ENCODE measurements at regions not wholly inside any gene's neighbourhood (a gene's known extent, or its start where the extent isn't known, plus 50 kb on each side); places are given as distances from the start of the nearest gene placed in this dataset.

DNA sequence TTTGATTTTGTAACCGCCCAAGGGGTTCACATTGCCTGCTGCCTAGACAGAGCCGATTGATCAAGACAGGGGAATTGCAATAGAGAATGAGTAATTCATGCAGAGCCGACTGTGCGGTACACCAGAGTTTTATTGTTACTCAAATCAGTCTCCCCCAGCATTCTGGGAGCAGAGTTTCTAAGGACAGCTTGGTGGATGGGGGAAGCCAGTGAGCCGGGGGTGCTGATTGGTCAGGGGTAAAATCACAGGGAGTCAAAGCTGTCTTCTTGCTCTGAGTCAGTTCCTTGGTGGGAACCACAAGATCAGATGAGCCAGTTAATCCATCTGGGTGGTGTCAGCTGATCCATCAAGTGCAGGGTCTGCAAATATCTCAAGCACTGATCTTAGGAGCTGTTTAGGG is 60.0 kb upstream of the EZR start:
- DNase-seq (ENCODE audit: insufficient read length, low spot score) (no peak), FAIRE-seq (no peak)
- TF ChIP-seq, protein P1, sequence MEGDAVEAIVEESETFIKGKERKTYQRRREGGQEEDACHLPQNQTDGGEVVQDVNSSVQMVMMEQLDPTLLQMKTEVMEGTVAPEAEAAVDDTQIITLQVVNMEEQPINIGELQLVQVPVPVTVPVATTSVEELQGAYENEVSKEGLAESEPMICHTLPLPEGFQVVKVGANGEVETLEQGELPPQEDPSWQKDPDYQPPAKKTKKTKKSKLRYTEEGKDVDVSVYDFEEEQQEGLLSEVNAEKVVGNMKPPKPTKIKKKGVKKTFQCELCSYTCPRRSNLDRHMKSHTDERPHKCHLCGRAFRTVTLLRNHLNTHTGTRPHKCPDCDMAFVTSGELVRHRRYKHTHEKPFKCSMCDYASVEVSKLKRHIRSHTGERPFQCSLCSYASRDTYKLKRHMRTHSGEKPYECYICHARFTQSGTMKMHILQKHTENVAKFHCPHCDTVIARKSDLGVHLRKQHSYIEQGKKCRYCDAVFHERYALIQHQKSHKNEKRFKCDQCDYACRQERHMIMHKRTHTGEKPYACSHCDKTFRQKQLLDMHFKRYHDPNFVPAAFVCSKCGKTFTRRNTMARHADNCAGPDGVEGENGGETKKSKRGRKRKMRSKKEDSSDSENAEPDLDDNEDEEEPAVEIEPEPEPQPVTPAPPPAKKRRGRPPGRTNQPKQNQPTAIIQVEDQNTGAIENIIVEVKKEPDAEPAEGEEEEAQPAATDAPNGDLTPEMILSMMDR (IDR thresholded peaks at IDR 0.05; ENCODE audit: insufficient read depth, missing control alignments), result no peak

DNA sequence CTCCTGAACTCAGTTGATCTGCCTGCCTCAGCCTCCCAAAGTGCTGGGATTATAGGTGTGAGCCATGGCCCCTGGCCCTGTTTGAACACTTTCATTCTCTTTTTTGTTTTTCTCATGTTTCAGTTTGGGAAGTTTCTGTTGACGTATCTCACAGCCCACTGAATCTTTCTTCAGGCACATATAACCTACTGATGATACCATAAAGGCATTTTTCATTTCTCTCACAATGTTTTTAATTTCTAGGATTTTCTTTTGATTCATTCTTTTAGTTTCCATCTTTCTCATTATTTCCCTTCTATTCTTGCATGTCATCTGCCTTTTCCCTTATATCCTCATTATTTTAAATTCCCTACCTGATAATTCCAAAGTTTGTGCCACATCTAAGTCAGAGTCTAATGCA is 58.5 kb upstream of the EZR start:
- DNase-seq (ENCODE audit: insufficient read length, low spot score) (no peak), FAIRE-seq (no peak)
- TF ChIP-seq, protein P1 (IDR thresholded peaks at IDR 0.05; ENCODE audit: insufficient read depth, missing control alignments), result no peak

DNA sequence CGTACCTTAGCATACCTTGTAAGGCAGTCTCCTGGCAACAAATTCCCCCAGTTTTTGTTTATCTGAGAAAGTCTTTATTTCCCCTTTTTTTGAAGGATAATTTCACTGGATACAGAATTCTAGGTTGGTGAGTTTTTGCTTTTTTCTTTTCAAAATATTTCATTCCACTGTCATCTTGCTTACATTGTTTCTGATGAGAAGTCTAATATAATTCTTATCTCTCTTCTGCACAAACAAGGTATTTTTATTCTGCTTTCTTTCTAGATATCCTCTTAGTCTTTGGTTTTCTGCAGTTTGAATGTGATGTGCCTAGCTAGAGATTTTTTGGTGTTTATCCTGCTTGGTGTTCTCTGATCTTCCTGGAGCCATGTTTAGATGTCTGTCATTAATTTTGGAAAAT is 57.7 kb upstream of the EZR start:
- FAIRE-seq, result no peak
- no peak for DNase-seq (ENCODE audit: insufficient read length, low spot score)
- TF ChIP-seq, protein P1 (IDR thresholded peaks at IDR 0.05; ENCODE audit: insufficient read depth, missing control alignments), result no peak

DNA sequence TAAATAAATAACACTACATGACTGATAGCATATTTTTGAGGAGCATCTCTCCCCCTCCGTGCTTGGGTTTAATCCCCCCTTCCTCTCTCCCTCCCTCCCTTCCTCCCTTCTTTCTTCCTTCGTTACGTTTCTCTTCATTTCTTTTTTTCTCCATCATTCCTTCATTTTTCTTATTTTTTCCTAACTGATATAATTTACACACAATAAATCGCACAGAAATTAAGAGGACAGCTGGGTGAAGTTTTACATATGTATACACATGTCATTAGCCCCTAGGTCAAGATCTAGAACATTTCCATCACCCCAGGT is 51.4 kb upstream of the EZR start:
- FAIRE-seq (no peak), DNase-seq (ENCODE audit: insufficient read length, low spot score) (no peak)

DNA sequence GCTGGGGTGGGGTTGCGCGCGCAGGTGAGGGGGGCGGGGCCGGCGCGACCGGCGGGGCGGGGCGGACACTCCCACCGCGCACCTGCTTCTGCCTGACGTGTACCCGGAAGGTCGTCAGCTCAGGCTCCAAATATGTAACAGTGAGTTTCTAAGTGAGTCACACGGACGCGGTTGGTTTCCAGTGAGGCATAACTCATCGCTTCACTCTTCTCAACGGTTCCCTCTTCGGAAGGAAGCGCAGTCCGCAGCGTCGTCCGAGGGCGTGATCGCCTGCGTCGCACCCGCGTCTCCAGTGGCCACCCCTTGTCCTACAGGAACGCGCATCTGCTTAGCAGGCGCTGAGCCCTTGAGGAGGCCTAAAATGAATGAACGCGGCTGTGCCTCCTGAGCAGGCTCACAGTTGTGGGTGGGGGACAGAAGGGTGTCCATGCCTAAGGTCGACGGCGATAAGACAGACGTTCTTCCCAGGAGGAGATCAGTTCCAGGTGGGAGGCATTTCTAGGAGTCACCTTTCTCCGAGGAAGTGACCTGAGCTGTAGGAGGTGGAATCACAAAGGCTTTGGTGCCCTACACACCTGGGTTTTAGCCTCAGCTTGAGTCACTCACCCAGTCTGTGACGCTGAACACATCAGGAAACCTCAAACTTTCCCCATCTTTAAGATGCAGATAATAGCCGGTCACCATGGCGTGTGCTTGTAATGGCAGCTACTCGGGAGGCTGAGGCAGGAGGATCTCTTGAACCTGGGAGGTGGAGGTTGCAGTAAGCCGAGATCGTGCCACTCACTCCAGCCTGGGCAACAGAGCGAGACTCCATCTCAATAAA is 50.9 kb upstream of the EZR start:
- TF ChIP-seq, protein P1 (IDR thresholded peaks at IDR 0.05; ENCODE audit: insufficient read depth, missing control alignments), result peak; percentile 17
- FAIRE-seq (no peak), DNase-seq (ENCODE audit: insufficient read length, low spot score) (no peak)

More for the DNA sequence above, 51.4 kb upstream of the EZR start:
- TF ChIP-seq, protein P1 (IDR thresholded peaks at IDR 0.05; ENCODE audit: insufficient read depth, missing control alignments), result no peak

DNA sequence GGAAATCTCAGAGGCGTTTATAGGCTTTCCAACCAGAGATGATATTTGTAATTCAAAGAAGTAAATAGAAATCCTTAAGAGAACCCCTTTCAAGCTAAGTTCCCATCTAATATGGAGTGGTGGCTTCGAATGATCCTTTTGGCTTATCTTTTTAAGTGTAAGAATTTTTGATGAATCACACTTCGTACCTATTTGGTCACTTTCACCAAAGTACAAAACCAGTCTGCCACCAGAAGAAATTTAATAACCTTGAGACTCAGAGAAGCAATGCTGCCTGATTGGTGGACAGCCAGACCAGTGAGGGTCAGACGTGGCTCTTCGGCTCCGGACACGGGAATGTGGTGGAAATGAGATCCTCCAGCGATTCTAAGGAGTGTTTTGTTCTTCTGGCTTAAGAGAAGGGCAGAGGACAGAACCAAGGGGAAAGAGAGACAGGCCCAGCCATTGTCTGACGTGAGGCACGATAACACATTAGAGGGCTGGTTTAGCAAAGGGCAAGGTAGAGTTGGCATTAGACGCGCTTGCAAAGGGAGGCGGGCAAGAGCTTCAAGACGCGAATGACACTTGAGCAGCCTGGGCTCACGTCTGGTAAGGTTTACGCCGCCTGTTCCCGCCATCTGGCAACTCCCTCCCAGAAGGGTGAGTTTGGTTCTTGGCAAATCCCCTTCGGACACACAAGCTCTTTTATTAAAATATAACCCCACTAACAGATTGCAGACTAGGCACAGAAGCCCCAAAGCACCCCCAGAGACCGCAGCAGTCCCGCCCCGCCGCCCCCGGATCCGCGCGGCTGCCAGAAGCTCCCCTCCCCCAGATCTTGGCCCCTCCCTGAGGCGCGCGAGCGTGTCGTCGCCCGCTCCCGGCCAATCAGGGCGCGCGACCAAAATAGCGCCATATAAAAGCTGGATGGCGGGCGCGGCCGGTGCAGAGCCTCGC is 50.0 kb upstream of the EZR start:
- TF ChIP-seq, protein P1 (IDR thresholded peaks at IDR 0.05; ENCODE audit: insufficient read depth, missing control alignments), result no peak
- peak; percentile 95 for DNase-seq (ENCODE audit: insufficient read length, low spot score)
- FAIRE-seq, result peak; percentile 44
